ENCODE measurements at regions not wholly inside any gene's neighbourhood (a gene's known extent, or its start where the extent isn't known, plus 50 kb on each side); places are given as distances from the start of the nearest gene placed in this dataset.

DNA sequence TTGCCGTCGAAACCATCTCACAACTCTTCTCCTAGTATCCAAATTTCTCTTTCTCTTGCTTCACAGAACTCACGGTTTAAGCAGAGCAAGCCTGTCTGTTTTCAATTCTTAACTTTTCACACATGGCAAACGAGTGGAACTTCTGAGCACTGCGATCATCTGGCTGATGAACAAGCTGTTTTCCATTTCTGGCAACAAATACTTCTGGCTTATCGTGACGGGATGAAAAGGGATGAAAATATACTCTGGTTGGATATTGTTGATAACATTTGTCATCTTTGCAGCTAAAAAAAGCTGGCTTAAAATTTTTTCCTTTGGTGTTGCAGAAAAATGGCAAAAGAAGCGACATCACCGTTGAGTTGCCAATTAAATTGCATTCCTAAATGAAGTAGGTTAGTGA, 515.2 kb upstream of the JARID2 start:
- DNase-seq: no peak

DNA sequence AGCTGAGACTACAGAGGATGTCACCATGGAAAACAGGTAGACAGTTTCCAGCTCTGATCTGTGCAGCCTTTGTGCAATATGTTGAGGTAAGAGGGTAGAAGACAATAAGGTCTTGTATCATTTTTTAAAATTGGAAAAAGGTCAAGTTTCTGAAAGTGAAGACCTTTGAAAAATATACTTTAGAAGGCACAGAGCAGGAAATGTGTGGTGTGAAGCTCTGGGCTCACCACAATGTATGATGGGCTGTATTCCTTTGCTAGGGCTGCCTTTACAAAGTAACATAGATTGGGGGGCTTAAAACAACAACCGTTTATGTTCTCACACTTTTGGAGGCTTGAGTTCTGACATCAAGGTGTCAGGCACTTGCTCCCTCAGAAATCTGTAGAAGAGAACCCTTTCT, 514.3 kb upstream of the JARID2 start:
- DNase-seq: no peak

DNA sequence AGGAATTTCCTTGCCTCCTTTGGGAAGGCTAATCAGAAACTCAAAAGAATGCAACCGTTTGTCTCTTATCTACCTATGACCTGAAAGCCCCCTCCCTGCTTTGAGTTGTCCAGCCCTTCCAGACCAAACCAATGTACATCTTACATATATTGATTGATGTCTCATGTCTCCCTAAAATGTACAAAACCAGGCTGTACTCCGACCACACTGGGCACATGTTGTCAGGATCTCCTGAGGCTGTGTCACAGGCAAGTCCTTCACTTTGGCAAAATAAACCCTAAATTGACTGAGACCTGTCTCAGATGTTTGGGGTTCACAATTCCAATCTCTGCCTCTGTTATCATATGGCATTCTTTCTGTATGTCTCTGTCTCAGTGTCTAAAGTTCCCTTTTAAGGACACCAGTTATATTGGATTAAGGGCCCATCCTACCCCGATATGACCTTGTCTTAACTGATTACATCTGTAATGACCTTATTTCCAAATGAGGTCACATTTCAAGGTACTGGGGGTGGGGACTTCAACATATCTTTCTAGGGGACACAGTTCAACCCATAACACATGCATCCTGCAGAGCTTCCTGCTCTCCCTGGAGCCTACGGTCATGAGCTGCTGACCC, 513.5 kb upstream of the JARID2 start:
- DNase-seq: no peak

DNA sequence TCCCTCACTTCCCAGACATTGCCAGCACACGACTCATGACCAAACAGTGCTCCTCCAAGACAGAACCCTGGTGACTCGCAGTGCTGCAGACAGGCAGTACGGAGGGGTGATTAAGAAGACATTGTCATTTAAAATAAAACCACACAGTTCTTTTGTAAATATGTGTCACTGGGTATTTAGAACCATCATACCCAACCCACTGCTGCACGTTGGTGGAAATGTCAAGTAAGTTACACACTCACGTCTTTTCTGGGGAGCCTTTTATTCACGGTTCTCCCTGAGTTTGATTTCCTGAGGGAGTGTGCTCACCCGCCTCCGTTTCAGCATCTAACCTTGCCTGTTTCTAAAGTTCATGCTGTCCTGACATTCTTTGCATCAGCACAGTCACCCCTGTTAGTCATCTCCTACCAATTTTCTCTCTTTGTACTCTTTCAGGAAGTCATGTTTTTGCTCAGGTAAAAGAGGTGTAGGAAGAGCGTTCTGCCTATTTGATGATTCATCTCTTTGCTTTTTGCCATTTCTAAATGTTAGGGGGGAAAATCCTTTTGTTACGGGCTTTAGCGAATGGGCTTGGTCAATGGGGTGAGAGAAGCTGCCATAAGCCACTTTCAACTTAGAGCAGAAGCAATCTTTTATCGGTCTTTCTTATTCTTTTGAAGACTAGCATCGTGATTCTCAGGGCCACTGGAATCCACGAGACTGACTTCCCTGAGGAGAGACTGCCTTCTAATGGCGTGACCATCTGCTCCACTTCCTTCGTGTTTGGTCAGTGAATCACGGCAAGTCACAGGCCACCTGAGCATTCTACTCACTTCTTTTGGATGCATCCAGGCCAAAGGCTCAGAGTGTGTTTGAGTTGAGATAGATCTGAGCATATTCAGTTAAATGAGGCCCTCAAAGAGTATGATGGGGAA, 512.8 kb upstream of the JARID2 start:
- DNase-seq: no peak

DNA sequence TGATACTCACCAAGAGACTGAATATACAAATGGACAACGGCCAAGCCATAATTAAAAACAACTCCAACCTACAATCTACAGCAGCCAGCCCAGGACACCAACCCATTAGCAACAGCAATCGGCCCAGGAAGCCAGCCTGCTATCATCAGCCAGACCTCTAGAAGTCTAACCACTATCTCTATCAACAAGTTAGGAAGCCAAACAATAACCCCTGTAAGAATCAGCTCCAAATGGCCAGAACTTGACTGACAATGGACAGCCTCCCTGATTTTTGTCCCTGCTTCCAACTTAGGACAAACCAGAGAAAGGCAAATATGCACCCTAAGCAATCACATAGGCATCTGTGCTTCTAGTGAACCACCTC, 511.8 kb upstream of the JARID2 start:
- DNase-seq: no peak

DNA sequence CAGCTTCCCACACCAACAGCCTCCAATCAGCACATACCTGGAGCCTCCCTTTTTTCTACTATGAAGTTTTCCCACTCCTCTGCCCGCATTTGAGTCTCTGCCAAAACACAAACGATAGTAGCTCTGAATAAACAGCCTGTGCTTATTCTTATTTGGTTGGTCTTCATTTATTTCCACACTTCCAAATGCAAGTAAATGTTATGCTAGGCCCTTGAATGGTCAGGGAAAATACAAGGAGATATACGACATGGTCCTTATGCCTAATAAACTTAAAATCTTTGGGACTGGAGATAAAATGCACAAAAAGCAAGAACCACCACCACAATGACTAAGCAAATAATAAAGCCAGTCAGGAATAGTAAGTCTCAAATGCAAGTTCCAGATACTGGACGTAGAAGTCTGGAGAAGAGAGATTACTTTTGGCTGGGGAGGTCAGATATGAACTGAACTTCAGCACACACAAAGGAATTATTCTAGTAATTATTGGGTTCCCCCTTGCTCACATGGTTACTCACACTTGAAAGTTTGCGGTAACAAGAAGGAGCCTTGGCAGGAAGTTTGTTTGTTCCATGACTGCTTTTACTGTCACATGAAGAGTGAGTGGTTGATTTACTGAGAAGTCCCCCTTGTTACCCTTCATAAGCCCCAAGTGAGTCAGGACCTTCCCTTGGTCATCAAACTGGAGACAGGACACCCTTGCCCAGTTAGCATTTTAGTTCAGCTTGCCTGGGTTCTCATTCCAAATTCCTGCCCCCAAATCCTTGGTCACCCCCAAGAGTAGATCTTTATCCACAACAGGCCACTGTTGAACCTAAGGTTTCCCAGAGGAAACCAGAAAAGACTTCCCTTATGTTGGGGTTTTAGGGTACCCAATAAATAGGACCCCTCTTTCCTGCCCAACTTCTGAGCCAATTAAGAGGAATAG, 511.2 kb upstream of the JARID2 start:
- DNase-seq: no peak

DNA sequence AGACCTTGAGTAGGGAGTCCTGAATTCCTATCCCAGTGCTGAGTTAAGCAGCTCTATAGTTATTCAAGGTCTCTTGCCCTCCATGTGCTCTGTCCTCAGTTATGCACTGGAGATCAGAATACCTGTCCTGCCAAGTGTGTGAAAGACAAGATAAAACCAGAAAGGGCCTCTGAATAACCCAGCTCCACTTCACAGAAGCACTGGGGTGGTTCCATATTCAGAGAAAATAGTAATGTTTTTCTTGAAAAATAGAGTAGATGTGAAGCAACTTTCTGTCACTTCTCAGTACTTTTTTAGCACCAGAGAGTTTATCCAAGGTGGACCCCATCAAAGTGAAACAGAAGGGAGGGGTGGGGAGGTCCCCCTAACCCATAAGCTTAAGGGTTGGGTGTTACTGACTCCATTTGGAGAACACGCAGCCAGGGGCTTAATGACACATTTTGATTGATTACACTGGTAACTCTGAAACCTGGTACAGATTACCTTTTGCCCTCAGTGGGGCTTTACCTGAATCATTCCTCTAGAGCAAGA, 509.8 kb upstream of the JARID2 start:
- DNase-seq: no peak

DNA sequence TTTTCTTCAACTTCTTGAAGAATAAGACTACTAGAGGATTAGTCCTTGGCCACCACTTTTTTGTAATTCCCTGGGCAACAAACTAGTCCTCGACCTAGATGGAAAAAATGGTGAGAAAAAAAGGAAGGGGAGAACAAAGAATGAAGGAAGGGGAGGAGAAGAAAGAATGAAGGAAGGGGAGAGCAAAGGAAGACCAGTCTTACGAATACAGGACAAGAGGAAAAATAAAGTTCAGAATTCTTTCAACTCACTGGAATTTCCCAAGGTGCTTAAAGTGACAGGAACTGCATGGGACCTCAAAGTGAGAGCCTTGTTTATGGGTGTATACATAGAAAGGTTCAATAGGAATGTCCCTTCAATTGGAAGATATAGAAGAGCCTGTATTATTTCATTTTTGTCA, 509.3 kb upstream of the JARID2 start:
- no peak for DNase-seq

DNA sequence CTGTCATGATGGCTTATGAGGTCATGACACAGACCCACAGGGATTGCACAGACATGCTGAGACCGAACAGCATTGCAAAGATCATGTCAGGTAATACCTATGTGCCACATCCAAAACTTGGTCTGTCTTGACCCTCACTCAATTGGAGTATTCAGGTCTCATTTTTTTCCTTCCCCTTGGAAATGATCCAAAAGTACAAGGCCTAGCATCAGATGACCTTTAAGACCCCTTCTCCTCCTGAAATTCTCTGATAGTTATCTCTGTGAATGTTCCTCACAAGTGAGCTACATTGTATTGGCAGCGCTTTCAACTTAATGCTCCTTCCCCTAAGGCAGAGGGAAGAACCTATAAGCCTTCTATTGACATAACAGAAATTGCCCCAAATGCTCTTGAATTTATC, 507.4 kb upstream of the JARID2 start:
- no peak for DNase-seq

DNA sequence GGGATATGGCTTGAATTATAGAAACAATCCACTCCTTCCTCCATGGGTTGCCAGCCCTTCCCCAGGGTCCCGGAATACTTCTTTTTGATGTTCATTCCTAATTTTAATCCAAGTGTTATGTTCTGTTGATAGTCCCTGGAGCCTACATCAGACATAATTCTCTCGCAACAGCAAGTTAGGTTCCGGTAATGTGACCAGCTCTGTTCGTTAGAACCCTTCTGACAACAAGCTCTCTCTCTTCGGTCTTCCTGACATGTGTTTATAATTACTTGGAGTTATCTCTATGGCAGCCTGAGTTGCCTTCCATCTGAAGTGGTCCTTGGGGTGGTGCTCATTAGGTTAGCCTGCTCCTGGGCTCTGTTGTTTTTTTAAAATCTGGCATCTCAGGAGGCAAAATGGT, 506.9 kb upstream of the JARID2 start:
- DNase-seq: no peak

DNA sequence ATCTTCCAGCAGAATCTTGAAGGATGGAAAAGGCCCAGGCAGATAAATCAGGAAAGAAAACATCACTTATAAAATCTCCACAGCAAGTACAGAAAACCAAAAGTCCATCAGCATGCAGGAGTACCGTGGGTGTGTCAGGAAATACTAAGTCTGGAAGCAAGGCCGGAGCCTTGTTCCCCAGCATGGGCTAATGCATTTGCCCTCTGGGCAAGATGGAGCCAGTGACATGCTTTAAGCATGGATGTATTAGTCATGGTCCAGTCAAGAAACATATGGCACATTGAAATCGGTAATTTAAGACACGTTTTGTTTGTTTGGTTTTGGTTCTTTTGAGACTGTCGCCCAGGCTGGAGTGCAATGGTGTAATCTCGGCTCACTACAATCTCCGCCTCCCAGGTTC, 506.0 kb upstream of the JARID2 start:
- no peak for DNase-seq

DNA sequence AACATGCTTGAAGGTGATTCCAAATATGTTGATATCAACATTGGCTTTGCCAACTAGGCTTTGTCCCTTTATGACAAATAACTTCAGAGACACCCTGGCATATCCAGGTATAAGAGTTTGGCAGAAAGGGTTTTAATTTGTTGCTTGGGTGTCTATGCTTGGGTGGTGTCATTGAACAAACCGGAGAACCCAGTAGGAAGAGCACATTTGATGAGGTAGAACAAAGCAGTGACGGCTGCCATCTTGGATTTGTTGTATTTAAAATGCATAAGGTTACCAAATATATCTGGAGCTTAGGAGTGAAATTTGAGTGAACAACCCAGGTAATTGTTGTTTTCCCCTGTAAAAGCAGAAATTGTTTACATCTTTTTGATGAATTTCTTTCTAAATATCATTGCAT, 503.7 kb upstream of the JARID2 start:
- DNase-seq: no peak

DNA sequence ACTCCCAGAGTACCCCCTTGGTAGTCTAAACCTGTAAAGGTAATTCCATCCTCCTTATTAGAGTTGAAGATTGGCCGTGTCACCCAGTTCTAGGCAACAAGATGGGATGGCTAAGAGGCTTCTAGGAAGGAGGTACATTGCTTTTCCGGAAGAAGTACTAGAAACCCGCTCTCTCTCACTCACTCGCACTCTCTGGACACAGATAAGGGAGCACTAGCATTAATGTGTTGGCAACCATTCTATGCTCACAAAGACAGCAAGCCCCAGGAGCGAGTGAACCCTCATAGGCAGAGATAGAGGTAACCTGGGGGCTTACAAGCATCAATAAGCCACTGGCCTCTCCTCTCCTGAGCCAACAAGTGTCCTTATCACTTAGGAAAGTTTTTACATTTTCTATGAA, 503.2 kb upstream of the JARID2 start:
- DNase-seq: no peak

DNA sequence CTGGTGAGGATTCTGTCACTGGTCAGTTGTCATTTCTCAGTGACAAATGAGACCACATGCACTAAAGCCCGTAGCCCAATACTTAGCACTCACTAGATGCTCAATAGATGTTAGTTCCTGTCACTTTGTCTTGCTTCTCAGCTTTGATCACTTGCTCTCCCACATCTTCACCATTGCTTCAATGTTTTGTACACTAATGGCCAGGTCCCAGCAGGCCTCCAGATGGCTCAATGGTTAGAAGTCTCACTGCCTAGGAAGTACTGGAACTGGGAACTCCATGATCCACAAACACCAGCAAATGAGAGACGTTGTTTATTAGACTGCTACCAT, 502.8 kb upstream of the JARID2 start:
- no peak for DNase-seq

DNA sequence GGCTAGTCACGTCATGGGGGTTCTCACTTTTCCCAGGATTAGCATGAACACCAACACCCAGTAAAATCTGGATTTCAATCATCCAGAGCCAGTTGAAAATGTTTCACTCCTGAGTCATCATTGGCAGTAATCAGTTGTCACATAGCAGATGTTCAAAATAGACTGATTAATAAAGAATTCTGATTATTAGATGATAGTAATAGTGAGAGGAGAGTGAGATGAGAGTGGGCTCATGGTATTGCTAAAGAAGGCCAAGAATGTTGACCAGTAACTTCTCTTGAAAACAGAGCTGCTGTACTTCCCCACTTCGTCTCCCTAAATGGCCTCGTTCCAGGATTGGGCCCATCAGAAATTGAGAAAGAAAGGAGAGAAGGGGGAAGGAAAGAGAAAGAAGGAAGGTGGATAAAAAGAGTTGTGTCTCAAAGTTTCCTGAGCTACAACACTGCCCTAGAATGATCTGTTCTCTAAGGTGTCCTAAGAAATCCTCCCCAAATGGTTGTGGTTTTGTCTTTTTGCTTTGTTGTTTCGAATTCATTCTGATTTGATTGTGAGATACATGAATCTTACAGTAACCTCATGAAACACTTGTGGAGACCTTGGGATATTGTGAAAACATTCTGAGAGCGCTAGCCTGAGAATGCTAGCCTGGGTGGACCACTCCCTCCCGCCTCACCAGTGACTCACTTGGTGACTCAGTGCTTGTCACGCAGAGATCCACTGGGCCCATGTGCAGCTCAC, 502.2 kb upstream of the JARID2 start:
- no peak for DNase-seq

DNA sequence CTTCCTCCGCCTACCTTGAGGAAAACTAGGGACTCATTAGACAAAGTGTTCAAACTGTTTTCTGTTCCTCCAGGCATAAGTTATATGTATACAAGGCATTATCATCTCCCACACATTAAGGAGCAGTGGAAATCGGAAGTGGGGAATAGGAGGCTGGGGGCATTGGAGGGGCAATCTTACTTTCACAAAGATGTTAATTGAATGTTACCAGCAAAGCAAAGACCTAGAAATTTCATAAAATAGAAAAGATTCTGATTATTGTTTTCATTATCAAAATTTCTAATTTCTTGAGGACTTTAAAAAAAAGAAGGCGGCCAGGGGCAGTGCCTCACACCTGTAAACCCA, 501.7 kb upstream of the JARID2 start:
- DNase-seq: no peak

DNA sequence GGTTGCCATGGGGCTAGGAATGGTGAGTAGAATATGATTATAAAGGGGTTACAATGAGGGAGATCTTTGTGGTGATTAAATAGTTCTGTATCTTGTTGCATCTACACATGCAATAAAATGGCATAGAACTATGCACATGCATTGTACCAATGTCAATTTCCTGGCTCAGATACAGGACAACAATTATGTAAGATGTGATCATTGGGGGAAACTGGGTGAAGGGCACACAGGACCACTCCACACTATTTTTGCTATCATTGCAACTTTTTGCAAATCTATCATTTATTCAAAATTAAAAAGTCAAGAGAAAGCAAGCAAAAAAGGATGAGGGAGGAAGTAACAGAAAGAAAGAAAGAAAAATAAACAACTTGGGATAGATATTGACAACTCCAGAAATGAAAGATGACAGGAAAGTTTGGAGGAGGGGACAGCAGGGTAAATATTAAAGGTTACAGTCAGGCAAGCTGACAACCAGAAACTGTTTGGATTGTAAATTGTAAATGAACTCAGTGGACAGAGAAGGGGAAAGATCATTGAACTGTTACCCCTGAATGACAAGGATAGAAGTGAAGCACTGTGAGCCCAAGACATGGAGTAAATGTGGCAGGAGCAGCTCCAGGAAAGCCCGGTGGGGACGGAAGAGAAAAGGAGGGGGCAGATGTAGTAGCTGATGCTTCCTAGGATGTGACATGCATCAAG, 499.6 kb upstream of the JARID2 start:
- no peak for DNase-seq

DNA sequence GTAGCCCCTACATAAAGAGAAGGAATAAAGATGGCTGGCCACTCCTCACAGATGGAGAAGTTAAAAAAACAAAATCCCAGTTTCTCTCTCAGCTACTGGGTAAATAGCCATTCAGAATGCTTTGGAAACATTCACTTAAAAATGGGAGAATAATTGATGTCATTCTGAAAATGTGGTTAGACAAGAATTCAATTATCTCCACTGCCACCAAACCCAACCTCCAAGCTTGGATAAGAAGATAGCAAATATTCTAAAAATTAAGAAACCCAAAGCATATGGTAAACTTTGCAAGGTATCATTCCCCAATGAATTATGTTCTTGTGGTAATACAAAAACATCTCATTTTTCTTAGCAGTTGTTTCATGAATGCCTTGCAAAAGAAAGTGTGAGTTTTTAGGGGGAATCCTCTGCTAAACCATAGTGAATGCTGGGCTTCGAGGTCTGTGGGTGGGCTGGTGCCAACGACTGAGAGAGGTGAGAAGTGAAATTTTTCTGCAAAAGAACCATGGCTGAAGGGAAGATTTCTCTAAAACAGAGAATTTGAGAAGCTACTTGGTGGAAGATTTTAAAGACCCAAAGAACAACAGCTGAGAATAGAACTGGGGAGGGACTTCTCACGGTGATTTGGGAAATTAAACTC, 497.9 kb upstream of the JARID2 start:
- no peak for DNase-seq

DNA sequence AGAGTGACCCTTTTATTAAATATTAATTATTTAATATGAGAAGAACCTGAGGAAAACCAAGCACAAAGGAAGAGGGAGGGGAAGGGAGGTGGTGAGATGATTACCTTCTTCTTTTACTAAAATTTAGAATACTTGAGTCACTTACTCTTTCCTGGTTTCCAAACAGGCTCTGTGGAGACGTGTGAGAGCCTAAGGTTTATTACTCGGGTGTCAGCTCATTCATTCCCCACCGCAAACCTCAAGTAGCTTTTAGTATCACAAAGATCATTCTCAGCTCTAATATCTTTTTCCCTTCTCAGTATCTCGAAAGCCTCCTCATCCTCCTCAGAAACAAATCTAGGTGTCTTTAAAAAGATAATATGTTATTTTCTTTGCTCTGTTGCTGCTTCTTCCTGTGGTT, 497.2 kb upstream of the JARID2 start:
- no peak for DNase-seq

DNA sequence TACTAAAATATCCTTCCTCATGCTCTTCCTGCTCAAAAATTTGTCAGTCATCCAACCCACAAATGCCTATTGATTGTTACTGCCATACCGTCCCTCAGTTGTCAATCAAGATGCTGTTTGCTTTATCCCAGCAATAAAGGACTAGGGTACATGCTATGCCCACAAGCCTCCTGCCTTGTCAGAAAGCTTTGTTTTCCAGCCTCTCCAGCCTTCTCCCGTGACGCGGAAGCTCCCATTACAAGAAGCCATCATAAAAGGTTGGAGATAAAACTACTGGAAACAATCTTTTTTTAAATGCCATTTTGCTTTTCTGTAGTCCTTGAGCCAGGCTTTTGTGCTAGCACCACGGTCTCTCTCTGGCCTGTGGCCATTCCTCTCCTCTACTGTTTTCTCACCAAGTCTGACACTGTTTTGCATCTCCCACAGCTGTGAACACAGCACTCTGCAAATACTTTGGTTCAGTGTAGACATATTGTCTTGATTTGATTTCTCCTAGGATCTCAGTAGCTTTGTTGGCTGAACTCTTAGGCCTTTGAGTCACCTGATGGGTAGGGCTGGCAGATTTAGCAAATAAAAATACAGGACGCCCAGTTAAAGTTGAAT, 495.7 kb upstream of the JARID2 start:
- DNase-seq: no peak

DNA sequence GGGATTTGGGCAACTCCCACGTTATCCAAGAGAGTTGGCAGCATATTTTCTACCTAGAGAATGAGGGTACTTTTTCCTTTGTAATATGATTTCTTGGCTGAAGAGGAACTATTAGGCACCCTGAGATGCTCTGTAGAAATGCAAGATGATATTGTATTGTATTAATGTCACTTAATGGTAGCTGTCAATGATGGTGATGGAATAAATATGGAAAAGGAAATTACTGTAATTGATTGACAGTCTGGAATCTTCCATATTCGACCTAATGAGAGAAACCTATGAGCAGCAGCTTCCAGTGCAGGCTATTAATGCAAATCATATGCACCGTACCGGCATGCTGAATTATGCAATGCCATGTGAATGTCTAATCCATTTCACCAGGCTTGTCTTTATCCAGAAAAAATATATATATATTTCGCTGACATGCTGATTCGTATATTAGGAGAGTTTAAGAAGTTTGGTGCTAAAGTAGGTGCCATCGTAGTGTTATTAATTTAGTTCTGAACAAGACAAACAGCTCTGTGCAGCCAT, 494.2 kb upstream of the JARID2 start:
- no peak for DNase-seq
